Uterus (tissue), 2 donors: ENCODE measurements at regions not wholly inside any gene's neighbourhood (a gene's known extent, or its start where the extent isn't known, plus 50 kb on each side); places are given as distances from the start of the nearest gene placed in this dataset.

Source experiments
- CTCF ChIP-seq, 4 experiments: fragments of 200-600 bp in 2 of 4; fragments of 450-650 bp in 2 of 4; sonication (generic) in 2 of 4; IDR thresholded peaks; one replicate each; pipeline ENCODE4 v1.5.1; 2016 to 2019; ENCODE audit warnings: antibody characterized with exemption in 4 of 4, mild to moderate bottlenecking in 2 of 4, moderate library complexity in 1 of 4
- POLR2A ChIP-seq, 2 donors: fragments of 450-650 bp; IDR thresholded peaks; one replicate each; pipeline ENCODE4 v1.6.1; 2016; ENCODE audit warnings: antibody characterized with exemption in 2 of 2, mild to moderate bottlenecking in 1 of 2, moderate library complexity in 1 of 2

- TF ChIP-seq CTCF (IDR thresholded peaks at IDR 0.05) (no peak), POLR2A (IDR thresholded peaks at IDR 0.05) (no peak)
Observed at GRCh38 chr9:81474792-81475191, 214.6 kb downstream of the TLE1 start.
